GM12878 (cell line): ENCODE measurements at regions not wholly inside any gene's neighbourhood (a gene's known extent, or its start where the extent isn't known, plus 50 kb on each side); places are given as distances from the start of the nearest gene placed in this dataset.

Source experiments
- ATAC-seq: fragments of 200-7000 bp; cut with Tn5 transposase; 3 replicates; pipeline ENCODE4 v1.9.1; 2020; ENCODE audit warnings: mild to moderate bottlenecking, moderate library complexity
- BruUV-seq: library from RNA; stranded (reverse); fragments of 400-500 nt; replicated peaks from 2 replicates; lab custom pipeline; 2021; lab: Mats Ljungman, UMichigan
- CTCF ChIA-PET: fragments of 300-600 bp; sonication (Branson Sonifier 250); formaldehyde crosslinking; extraction: SDS; loops from one replicate; lab custom pipeline; 2021; ENCODE audit warnings: inconsistent platforms; lab: Yijun Ruan, JAX
- POLR2A ChIA-PET: fragments of 350-600 bp; formaldehyde crosslinking; extraction: SDS; loops from one replicate; lab custom pipeline; 2021; ENCODE audit warnings: inconsistent platforms; lab: Charles Lee
- RAD21 ChIA-PET: fragments of 300-600 bp; sonication (Branson Sonifier 250); formaldehyde crosslinking; loops from one replicate; lab custom pipeline; 2023; ENCODE audit warnings: antibody characterized with exemption; ENCODE audit not compliant: unreplicated experiment; lab: Charles Lee
- SMC1A ChIA-PET: fragments of 300-600 bp; sonication (Branson Sonifier 250); formaldehyde crosslinking; loops from one replicate; lab custom pipeline; 2023; ENCODE audit not compliant: unreplicated experiment, uncharacterized antibody; lab: Charles Lee
- DNase-seq: peaks from one replicate; pipeline ENCODE4 v3.0.0-alpha.2; 2011; ENCODE audit warnings: low read depth, low spot score
- FAIRE-seq: peaks from 3 replicates; lab custom pipeline; 2011; peaks lifted over from hg19 to GRCh38; lab: Jason Lieb, UNC
- H2AFZ ChIP-seq: 2 replicates; pipeline ENCODE4 v1.6.0; 2011; ENCODE audit warnings: low read depth, low read length, control low read depth; ENCODE audit not compliant: control insufficient read depth
- H3K27ac ChIP-seq: 2 replicates; pipeline ENCODE4 v1.5.1; 2011; ENCODE audit warnings: control low read depth; ENCODE audit not compliant: control insufficient read depth, insufficient read depth
- H3K27me3 ChIP-seq, 2 experiments: replicated peaks in 1 of 2; 2 replicates each; pipeline versions ENCODE4 v1.6.0 to v1.6.1; 2011; ENCODE audit warnings: low read length in 1 of 2; ENCODE audit not compliant: control insufficient read depth in 2 of 2, insufficient read depth in 2 of 2
- H3K36me3 ChIP-seq, 2 experiments: 2 replicates each; pipeline ENCODE4 v1.5.1; 2011; ENCODE audit warnings: low read length in 1 of 2; ENCODE audit not compliant: control insufficient read depth in 2 of 2, insufficient read depth in 2 of 2
- H3K4me1 ChIP-seq: 2 replicates; pipeline ENCODE4 v1.6.1; 2011; ENCODE audit warnings: mild to moderate bottlenecking, low read length, moderate library complexity, mixed read lengths; ENCODE audit not compliant: control insufficient read depth, insufficient read depth
- H3K4me2 ChIP-seq: 2 replicates; pipeline ENCODE4 v1.6.0; 2011; ENCODE audit warnings: control low read depth; ENCODE audit not compliant: control insufficient read depth, insufficient read depth
- H3K4me3 ChIP-seq: fragments of 200-600 bp; sonication (generic); 2 replicates; pipeline ENCODE4 v1.5.1; 2016
- H3K79me2 ChIP-seq: 2 replicates; pipeline ENCODE4 v1.6.0; 2011; ENCODE audit warnings: low read length; ENCODE audit not compliant: control insufficient read depth, insufficient read depth
- H3K9ac ChIP-seq: 2 replicates; pipeline ENCODE4 v1.8.0; 2011; ENCODE audit warnings: low read length, control low read depth, mixed read lengths; ENCODE audit not compliant: control insufficient read depth, insufficient read depth
- H3K9me3 ChIP-seq: replicated peaks from 3 replicates; pipeline ENCODE4 v1.5.1; 2011; ENCODE audit warnings: mild to moderate bottlenecking, low read length; ENCODE audit not compliant: control insufficient read depth, insufficient read depth
- H4K20me1 ChIP-seq: 2 replicates; pipeline ENCODE4 v1.6.0; 2011; ENCODE audit not compliant: control insufficient read depth, insufficient read depth
- CHD1 ChIP-seq: IDR thresholded peaks from 2 replicates; pipeline ENCODE4 v1.6.1; 2012; ENCODE audit warnings: low read depth, low read length, improper control_type of control experiment
- MTA3 ChIP-seq: IDR thresholded peaks from 2 replicates; pipeline ENCODE4 v1.6.1; 2012; ENCODE audit warnings: low read length, inconsistent platforms, borderline replicate concordance
- NFYA ChIP-seq: IDR thresholded peaks from 2 replicates; pipeline ENCODE4 v1.6.1; 2011; ENCODE audit warnings: low read depth, mild to moderate bottlenecking, low read length, improper control_type of control experiment, borderline replicate concordance
- NR2F1 ChIP-seq: fragments of 450-650 bp; conservative IDR thresholded peaks from 2 replicates; pipeline ENCODE4 v1.6.1; 2017; ENCODE audit warnings: mild to moderate bottlenecking
- PAX5 ChIP-seq: IDR thresholded peaks from 2 replicates; pipeline ENCODE4 v1.6.1; 2011; ENCODE audit warnings: low read depth, low read length, borderline replicate concordance
- SPI1 ChIP-seq: IDR thresholded peaks from 2 replicates; pipeline ENCODE4 v1.6.1; 2011; ENCODE audit warnings: low read depth, mild to moderate bottlenecking, low read length, moderate library complexity, borderline replicate concordance; ENCODE audit not compliant: insufficient read depth
- SREBF2 ChIP-seq: IDR thresholded peaks from 2 replicates; pipeline ENCODE4 v1.6.1; 2012; ENCODE audit warnings: mild to moderate bottlenecking, low read length
- ZZZ3 ChIP-seq: IDR thresholded peaks from 2 replicates; pipeline ENCODE4 v1.6.1; 2011; ENCODE audit warnings: low read depth; ENCODE audit not compliant: control insufficient read depth, insufficient read length
- WGBS: methylation state at CpG from one replicate; pipeline ENCODE4 v1.1.6; 2016; ENCODE audit warnings: low lambda C conversion rate; ENCODE audit not compliant: insufficient replicate concordance, insufficient coverage; ENCODE audit errors: missing lambda C conversion rate; 5-methylcytosine and 5-hydroxymethylcytosine counted together
- in situ Hi-C: fragments of 300-500 bp; cut with MboI; formaldehyde crosslinking; loops from 9 replicates; pipeline ENCODE4 v1.14.3; 2018; ENCODE audit warnings: mixed read lengths
- intact Hi-C: fragments of 100-400 bp; cut with micrococcal nuclease; formaldehyde crosslinking; loops from one replicate; pipeline ENCODE4 v1.14.2; 2022; ENCODE audit not compliant: unreplicated experiment
- TF ChIP-seq, protein P1 (sequence below): IDR thresholded peaks from 2 replicates; pipeline ENCODE4 v1.6.1; 2012; ENCODE audit warnings: low read depth, low read length, improper control_type of control experiment
- TF ChIP-seq, protein P2 (sequence below): IDR thresholded peaks from 2 replicates; pipeline ENCODE4 v1.6.1; 2011; ENCODE audit warnings: mild to moderate bottlenecking, low read depth, low read length, moderate library complexity; ENCODE audit not compliant: insufficient replicate concordance

DNA sequence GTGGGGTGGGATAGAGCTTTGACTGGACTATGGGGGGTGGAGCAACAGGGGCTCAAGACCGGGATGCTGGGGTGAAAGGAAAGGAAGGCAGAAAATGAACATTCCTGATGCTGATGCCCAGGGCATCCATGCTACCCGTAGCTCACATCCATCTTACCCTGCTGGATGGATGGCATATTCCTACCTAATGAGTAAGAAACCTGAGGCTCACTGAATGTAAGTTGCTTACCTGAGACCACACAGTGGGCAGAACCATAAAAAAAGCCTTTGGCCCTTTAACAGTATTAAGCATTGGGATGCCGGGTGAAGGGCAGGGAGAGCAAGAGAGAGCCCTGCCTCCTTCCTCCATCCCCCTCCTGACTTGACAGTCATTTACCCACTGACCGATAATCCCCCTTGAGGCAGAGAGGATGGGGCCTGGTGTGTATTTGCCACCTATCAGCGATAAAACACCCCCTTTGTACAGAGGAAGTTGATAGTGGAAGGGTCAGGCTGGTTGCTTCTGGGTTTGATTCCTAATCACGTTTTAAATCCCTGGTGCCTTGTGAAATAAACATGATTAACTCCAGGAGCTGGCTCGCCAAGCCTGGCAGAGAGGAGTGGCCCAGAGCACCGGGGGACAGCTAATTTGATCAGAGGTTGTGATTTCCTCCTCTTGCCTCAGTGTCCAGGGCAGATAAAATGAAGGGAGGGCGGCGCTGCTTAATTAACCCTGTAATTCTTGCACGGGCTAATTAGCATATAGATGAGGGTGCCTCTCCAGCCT, 105.9 kb upstream of the HS6ST1 start:
- intact Hi-C loops: no loop called here
- TF ChIP-seq MTA3: no peak
- TF ChIP-seq CHD1: no peak
- TF ChIP-seq NFYA: no peak
- TF ChIP-seq, protein P1, sequence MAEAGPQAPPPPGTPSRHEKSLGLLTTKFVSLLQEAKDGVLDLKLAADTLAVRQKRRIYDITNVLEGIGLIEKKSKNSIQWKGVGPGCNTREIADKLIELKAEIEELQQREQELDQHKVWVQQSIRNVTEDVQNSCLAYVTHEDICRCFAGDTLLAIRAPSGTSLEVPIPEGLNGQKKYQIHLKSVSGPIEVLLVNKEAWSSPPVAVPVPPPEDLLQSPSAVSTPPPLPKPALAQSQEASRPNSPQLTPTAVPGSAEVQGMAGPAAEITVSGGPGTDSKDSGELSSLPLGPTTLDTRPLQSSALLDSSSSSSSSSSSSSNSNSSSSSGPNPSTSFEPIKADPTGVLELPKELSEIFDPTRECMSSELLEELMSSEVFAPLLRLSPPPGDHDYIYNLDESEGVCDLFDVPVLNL: no peak
- TF ChIP-seq SREBF2: no peak
- TF ChIP-seq PAX5: no peak
- TF ChIP-seq ZZZ3: no peak
- no peak for TF ChIP-seq NR2F1
- TF ChIP-seq, protein P2, sequence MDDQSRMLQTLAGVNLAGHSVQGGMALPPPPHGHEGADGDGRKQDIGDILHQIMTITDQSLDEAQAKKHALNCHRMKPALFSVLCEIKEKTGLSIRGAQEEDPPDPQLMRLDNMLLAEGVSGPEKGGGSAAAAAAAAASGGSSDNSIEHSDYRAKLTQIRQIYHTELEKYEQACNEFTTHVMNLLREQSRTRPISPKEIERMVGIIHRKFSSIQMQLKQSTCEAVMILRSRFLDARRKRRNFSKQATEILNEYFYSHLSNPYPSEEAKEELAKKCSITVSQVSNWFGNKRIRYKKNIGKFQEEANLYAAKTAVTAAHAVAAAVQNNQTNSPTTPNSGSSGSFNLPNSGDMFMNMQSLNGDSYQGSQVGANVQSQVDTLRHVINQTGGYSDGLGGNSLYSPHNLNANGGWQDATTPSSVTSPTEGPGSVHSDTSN: no peak
- no peak for TF ChIP-seq SPI1
- Histone ChIP-seq H3K4me2 (no peak overlapping the region), H3K4me1 (no peaks in the 10 kb centered on the region), H3K4me3 (no peak overlapping the region), H2AFZ (no peak overlapping the region), H3K27ac (no peak overlapping the region), H3K79me2 (no peaks in the 10 kb centered on the region), H4K20me1 (no peaks in the 10 kb centered on the region), H3K36me3 (no peaks in the 10 kb centered on the region), H3K27me3 (peaks cover 0 to 4% of the 10 kb centered on the region in 2 experiments; a peak in 2 of 4 replicates), H3K9ac (no peak overlapping the region), H3K9me3 (no peaks in the 10 kb centered on the region)
- no peak for ATAC-seq
- ChIA-PET POLR2A (no interaction called here), RAD21 (no interaction called here), CTCF (no interaction called here), SMC1A (interaction anchor here (0.6 to 1.3 kb wide), 2 partner anchors 11 to 30 kb away, joined by 3 read pairs; no protein-coding TSS in a partner anchor)
- DNase-seq: no peak
- no peak for FAIRE-seq
- WGBS: 28% methylated on average over 11 of the region's 11 CpGs
- in situ Hi-C loops: no loop called here
- no TSS peak for BruUV-seq
